ENCODE measurements at regions not wholly inside any gene's neighbourhood (a gene's known extent, or its start where the extent isn't known, plus 50 kb on each side); places are given as distances from the start of the nearest gene placed in this dataset.
"Not testable (repeated sequence)": the region's sequence is repeated elsewhere in the genome, so short reads cannot be mapped to it uniquely, and the experiment has no call there.

DNA sequence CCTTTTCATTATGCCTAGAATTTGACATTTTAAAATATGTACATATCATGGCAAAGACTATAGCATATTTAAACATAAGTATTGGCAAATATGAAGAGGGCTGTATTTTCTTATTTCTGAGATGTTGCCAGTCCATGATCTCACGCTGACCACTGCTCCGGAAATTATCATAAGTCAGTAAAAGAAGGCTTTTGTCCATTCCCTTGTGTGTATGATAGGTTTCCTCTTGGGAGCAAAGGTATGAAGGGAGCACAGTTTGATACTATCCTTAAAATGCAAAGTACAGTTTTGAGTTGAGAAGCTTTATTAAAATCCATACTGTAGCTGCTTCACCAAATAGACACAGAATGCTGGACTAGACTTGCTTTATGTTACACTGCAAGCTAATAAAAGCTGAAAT, 52.6 kb upstream of the AGA start:
- DNase-seq (ENCODE audit: extremely low spot score, insufficient read length, low read depth) (no peak), FAIRE-seq (no peak)

DNA sequence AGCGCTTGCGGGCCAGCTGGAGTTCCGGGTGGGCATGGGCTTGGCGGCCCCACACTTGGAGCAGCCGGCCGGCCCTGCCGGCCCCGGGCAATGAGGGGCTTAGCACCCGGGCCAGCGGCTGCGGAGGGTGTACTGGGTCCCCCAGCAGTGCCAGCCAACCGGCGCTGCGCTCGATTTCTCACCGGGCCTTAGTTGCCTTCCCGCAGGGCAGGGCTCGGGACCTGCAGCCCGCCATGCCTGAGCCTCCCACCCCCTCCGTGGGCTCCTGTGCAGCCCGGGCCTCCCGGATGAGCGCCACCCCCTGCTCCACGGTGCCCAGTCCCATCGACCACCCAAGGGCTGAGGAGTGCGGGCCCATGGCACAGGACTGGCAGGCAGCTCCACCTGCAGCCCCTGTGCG, 53.4 kb upstream of the AGA start:
- DNase-seq (ENCODE audit: extremely low spot score, insufficient read length, low read depth); FAIRE-seq: not testable (repeated sequence)

DNA sequence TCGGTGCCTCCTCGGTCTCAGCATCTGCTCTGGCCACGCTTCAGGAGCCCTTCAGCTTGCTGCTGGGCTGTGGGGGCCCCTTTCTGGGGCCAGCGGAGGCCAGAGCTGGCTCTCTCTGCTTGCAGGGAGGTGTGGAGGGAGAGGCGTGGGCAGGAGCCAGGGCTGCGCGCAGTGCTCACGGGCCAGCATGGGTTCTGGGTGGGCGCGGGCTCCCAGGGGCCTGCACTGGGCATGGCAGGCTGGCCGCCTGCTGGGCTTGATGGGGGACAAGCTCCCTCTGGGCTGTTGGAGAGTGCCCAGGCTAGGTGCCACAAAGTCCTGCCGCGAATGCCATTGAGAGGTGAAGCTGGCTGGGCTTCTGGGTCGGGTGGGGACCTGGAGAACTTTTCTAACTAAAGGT, 57.3 kb upstream of the AGA start:
- no peak for DNase-seq (ENCODE audit: extremely low spot score, insufficient read length, low read depth)

DNA sequence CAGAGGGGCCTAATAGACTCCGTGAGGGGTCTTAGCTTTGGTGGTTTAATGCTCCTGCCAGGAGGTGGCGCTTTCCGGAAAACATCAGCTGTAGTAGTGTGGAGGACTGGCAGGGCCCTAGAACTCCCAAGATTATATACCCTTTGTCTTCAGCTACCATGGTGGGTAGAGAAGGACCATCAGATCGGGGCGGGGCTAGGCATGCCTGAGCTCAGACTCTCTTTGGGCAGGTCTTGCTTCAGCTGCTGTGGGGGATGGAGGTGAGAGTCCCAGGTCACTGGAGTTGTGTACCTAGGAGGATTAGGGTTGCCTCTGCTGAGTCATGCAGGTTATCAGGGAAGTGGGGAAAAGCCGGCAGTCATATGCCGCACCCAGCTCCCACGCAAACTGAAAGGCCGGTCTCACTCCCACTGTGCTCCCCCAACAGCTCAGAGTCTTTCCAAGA, 63.0 kb upstream of the AGA start:
- DNase-seq (ENCODE audit: extremely low spot score, insufficient read length, low read depth) = no peak
- FAIRE-seq = no peak

More for the DNA sequence above, 57.3 kb upstream of the AGA start:
- no peak for FAIRE-seq

DNA sequence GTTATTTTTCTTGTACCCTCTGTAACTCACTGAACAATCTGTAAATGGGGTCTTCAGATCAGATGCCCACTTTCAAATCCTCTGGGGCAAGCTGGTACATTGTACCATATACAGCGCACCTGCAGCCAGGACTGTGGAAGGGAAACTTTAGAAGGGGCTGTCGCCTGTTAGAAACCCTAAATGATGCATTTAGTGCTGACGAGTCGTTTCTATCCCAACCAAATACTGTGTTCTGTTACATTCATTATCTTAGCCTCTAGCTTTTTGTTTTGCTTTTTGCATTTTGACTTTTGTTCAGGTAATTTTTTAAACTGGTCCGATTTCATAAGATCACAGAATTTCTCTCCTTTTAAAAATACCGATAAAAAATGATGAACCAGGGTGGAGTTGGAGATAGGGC, 66.4 kb upstream of the AGA start:
- DNase-seq (ENCODE audit: extremely low spot score, insufficient read length, low read depth) = no peak
- no peak for FAIRE-seq

DNA sequence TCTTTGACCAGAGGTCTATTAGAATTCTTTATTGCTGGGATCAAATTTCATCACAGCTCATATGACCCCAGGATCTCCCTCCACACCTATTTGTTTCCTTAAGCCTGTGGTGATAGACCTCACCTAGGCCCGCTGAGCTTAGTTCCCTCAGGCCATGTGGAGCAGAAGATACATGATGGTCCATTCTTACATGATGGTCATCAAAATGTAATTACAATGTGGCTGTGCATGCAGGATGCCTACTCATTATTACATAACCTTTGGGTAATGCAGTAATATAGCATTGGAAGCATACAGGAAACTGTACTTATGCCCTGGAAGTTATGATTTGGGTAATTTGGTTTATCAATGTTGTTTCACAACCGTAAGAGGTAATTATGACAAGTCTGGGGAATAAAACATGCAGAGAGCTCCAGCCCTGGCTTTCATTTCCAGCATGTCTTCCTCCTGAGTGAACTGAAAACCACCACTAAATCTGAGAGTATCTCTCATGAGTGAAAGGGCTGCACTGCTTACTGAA, 67.0 kb upstream of the AGA start:
- no peak for FAIRE-seq
- no peak for DNase-seq (ENCODE audit: extremely low spot score, insufficient read length, low read depth)

DNA sequence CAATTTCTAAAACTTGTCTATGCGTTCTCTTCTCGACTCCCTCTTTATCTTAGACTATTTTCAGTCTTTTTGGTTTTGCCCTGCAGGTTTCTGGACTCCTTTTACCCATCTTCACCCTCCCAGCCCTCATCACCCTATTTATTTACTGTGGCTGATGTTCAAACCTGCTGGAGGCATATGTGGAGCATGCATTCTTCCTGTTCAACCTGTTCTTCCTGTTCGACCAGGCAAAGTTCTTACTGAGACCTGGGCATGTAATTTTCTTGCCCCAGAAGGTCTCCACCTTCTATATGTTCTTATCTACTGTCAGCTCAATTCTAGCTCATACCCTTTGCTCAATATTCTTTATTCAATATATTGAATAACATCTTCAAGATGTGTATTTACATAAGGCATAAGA, 69.4 kb upstream of the AGA start:
- no peak for FAIRE-seq
- DNase-seq (ENCODE audit: extremely low spot score, insufficient read length, low read depth) = no peak

DNA sequence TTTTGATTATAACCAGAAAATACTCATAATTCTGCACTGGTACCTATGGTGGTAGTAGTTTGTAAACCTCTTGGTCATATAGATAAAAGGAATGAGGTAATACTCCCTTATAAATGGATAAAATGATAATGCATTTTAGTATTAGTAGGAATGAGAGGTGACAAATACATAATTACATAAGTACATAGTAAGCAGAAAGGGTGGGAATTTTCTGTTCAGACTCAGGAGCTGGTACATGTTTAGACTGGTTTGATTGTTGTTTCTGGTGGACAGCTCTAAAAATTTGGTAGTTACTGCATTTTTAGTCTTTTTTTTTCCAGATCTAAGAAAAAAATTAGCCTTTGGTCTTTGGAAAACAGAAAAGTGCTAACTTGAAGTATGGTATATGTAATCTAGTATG, 70.4 kb upstream of the AGA start:
- FAIRE-seq (no peak), DNase-seq (ENCODE audit: extremely low spot score, insufficient read length, low read depth) (no peak)

DNA sequence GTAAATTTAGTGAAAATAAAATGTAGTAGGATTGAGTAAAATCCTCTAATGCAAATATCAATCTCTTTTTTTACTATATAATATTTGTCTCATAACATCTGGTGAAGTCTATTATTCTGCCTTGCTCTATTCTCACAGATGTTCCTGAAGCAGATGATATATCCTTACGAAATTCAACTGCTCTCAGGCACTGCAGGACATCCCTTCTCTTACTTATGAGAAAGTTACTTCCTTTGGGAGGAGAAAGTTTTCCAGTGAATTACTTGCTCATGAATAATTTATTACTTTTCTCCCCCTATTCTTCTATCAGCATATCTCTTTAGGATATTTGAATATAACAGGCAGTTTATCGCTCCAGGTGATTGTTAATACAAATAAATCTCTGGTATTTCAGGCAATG, 75.6 kb upstream of the AGA start:
- FAIRE-seq (no peak), DNase-seq (ENCODE audit: extremely low spot score, insufficient read length, low read depth) (no peak)

DNA sequence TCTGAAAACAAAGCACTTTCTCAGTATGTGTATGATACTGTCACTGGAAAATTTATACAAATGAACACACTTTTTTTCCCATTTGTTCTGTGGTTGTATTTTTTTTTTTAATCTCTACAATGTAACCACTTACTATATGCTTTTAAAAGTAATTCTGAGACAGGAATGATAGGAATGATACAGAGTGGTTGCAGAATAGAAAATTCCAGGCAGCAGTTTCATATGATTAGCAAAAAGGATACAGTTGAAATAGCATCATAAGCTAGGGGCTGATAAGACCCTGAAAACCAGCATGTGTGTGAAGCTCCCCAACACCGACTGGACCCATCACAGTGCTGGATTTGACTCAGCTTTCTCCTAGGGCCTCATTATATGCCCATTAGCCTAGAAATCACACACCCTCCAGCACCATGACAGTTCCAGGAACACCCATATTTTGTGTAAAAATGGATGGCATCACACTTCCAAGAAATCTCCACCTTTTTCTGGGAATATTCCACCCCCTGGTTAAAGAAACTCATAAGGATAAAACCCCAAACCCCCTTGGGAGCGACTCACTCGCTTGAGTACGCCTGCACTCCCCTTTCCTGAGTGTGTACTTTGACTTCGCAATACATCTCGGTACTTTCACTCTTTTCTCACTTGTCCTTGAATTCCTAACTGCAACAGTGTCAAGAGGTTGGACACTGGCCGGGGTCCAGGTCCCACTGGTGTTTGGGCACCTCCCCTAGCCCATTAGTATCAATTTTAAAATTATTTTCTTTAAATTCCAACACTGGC, 77.4 kb upstream of the AGA start:
- FAIRE-seq (no peak), DNase-seq (ENCODE audit: extremely low spot score, insufficient read length, low read depth) (no peak)

DNA sequence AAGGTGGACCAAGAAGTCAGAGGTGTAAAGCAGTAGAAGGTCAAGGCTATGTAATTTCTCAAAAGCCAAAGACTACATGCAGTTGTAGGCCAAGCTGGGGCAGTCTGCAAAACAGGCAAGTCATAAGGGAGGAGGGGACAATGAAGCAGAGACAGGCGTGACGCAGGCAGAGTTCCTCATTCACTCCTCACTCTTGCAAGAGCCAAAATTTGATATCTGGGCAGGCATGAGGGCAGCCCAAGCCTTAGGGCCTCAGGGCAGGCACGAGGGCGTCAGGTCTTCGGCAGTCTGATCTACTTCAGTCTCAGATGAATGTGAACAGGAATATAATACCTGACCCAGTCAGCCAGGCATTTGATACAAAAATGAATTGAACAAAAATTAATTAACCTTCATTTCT, 86.4 kb upstream of the AGA start:
- DNase-seq (ENCODE audit: extremely low spot score, insufficient read length, low read depth) = no peak
- no peak for FAIRE-seq

DNA sequence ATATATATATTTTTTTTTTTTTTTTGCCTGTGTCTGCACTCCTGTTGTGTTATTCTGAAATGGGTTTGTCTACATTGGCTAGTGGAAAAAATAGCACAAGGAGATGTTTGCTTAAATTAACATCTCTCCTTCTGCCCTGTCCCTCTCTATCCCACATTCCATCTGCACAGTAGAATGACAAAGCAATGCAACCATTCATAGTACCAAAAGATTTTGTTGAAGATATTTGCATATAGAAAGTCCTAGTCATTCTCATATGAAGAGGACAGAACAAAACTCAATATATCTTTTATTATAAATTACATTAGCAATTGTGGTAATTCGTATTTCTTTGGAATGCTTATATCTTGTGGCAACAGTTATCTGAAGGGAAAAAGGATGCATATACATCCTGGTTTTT, 88.3 kb upstream of the AGA start:
- DNase-seq (ENCODE audit: extremely low spot score, insufficient read length, low read depth) (no peak), FAIRE-seq (no peak)

DNA sequence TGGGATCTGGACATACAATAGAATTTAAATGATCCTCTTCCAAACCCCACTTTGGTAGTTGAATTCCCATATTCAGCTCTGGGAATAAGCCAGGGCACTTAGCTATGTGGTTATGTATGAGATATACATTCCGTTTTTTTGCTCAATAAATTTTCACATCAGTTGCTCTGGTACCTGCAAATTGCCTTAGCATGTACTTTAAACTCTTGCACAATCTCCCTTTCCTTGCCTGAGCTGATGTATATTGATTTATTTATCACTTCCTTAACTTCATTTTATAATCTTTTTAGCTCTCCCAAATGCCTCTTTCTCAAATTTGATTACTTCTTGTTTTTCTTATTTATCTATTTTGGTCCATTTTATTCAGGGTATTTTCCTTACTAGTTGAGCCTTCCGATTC, 90.1 kb upstream of the AGA start:
- FAIRE-seq (no peak), DNase-seq (ENCODE audit: extremely low spot score, insufficient read length, low read depth) (no peak)

DNA sequence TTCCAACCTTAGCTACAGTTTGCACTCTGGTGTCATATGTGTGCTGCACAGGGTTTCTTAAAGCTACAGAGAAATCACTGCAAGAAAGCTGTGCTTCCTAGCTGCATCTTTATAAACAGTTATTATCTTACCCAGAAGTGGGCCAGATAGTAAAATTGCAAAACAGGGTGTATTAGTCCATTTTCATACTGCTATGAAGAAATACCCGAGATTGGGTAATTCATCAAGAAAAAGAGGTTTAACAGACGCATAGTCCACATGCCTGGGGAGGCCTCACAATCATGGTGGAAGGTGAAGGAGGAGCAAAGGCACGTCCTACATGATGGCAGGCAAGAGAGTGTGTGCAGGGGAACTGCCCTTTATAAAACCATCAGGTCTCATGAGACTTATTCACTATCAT, 92.6 kb upstream of the AGA start:
- not testable (repeated sequence) for FAIRE-seq; DNase-seq (ENCODE audit: extremely low spot score, insufficient read length, low read depth)

DNA sequence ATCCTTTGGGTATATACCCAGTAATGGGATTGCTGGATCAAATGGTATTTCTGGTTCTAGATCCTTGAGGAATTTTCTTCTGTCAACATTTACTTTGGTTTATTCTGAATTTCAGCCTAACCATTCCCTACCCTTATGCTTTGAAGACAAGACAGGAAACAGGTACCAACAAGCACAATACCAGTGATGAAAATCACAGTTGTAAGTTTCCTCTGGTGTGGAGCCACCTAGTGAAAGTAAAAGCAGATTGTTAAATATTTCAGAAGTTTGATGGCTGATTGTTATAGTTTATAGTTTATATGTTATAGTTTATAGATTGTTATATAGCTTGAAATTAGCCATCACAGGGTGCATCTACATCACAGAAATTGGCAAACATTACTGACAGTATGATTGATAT, 104.5 kb upstream of the AGA start:
- DNase-seq (ENCODE audit: extremely low spot score, insufficient read length, low read depth) (no peak), FAIRE-seq (no peak)

DNA sequence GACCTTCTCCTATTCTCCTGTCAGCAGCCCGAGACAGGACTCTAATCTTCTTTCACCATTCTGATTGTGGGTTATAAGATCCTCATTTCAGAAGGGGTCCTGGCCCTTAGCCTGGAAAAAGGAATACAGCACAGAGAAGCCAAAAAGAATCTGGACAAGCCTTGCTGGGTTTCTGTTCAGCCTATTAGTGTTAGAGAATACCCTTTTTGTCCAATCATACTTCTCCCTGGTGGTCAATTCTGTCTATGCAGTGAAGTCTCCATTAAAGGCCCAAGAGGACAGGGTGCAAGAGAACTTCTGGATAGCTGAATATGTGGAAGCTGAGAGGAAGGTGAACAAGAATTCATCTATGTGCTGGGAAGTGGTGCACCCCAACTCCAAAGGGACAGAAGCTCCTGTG, 105.7 kb upstream of the AGA start:
- no peak for DNase-seq (ENCODE audit: extremely low spot score, insufficient read length, low read depth)
- FAIRE-seq = no peak

DNA sequence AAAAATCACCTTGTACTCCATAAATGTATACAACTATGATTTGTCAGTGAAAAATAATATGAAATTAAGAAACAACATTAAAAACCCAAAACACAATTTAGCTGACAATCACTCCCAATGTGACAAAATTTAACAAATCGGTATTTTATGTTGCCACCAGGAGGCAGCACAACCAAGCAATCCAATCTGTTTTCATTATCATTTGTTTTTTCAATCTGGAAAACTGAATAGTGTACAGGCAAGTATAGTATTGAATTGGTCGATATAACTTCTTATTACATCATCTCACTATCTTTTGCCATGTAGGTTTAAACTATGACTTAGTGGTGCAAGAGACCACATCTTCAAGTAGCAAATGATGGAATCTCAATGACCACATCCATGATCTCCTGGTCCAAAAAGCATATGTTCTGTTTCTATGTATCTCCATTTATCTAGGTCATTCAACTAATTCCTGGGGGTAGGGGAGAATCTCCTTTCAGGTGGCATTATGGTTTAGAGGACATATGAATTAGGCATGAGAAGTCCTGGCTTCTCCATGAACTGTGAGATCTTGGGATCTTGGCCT, 112.9 kb upstream of the AGA start:
- peak; percentile 63 for FAIRE-seq
- DNase-seq (ENCODE audit: extremely low spot score, insufficient read length, low read depth) = no peak

DNA sequence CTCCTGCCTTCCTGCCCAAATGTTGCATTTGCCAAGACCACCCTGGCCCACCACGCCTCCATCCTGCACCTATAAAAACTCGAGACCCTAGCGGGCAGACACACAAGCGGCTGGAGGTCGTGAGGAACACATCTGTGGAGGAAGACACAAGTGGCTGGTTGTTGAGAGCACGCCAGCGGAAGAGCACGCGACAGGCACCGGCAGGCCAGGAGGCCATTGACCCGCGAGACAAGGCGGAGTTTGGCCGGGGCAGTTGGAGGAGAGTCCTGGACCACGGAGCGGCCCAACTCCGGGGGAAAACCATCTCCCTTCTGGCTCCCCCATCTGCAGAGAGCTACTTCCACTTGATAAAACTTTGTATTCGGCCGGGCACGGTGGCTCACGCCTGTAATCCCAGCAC, 115.2 kb upstream of the AGA start:
- FAIRE-seq (no peak), DNase-seq (ENCODE audit: extremely low spot score, insufficient read length, low read depth) (no peak)

DNA sequence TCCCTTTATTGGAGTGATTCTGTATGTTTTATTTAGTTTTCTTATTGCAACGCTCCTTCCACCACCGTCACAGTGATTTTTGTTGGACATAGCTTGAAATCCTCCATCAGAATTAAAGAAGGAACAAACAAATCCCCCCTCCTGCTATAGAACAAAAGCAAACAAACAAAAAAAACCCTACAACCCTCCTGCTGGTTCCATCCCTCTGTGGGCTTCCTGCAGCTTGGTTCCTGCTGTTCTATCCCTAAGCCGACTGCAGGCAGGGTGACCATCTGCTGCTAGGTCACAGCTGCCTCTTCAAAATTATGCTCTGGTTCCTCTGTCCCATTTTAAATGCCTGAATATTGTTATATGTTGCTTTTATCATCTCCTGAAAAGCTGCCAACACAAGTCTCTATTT, 116.8 kb upstream of the AGA start:
- FAIRE-seq (no peak), DNase-seq (ENCODE audit: extremely low spot score, insufficient read length, low read depth) (no peak)

DNA sequence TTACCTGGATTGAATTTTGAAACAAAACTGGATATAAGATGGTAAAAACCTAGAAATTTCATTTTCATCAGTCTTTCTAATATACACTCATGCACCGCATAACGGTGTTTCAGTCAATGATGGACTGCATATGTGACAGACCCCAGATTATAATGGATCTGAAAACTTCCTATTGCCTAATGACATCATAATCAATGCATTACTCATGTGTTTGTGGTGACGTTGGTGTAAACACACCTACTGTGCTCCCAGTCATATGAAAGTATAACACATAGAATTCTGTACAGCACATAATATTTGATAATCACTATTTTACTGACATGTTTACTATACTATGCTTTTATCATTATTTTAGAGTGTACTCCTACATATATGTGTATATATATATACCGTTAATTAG, 119.9 kb upstream of the AGA start:
- no peak for FAIRE-seq
- no peak for DNase-seq (ENCODE audit: extremely low spot score, insufficient read length, low read depth)

DNA sequence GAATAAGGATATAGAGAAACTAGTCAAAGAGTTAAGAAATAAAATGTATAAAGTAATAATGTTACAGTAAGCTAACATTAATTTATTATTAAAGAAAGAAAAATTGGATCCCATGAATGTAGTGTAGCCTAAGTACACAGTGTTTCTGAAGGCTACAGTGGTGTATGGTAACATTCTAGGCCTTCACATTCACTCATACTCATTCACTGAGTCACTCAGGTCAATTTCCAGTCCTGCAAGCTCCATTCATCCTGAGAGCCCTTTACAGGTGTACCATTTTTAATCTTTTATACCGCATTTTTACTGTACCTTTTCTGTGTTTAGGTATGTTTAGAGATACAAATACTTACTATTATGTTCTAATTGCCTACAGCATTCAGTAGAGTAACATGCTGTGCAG, 120.6 kb upstream of the AGA start:
- no peak for FAIRE-seq

DNA sequence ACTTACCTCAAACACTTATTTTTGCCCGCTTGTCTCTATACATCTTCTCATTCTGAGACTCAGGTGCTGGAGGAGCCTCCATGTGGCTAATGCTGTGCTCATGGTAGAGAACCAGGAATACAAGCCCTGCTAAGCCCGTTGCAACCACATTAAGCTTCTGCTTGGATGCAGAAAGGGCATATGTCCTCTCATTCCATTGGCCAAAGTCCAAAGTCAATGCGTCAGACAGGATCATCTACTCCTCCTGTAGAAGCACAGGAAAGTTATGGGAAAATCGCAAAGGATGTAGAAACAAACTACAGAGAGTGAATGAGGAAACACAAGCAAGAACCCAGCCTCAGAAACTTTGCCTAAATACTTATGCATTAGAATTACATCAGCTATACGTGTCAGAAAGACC, 124.5 kb upstream of the AGA start:
- FAIRE-seq = no peak
- no peak for DNase-seq (ENCODE audit: extremely low spot score, insufficient read length, low read depth)

More for the DNA sequence above, 120.6 kb upstream of the AGA start:
- no peak for DNase-seq (ENCODE audit: extremely low spot score, insufficient read length, low read depth)
